Renal pelvis (tissue), 1 donor: ENCODE measurements at regions not wholly inside any gene's neighbourhood (a gene's known extent, or its start where the extent isn't known, plus 50 kb on each side); places are given as distances from the start of the nearest gene placed in this dataset.
A peak's percentile ranks its signal among the peaks of the same experiment; 100 is the strongest.
"Not testable (repeated sequence)": the region's sequence is repeated elsewhere in the genome, so short reads cannot be mapped to it uniquely, and the experiment has no call there.

Experiments
- DNase-seq: peaks from one replicate; pipeline ENCODE4 v3.0.0-alpha.2; 2013

DNA sequence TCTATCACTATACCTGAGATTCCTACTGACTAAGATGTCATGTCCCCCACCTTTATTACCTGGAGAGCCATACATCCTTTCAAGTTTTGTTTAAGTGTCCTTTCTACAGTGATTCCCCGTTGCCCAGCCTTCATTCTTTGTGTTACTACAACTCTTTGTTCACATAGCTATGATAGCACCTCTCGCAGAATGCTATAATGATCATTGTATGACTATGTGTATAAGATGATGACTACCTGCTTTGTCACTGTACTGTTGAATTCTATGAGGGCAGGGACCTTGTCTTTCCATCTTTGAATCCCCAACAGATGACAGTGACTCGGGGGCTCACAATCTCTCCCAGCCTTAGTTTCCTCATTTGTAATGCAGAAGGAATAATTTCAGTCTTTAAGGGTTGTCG lies 361.2 kb downstream of the NPR3 start:
- DNase-seq = no peak

DNA sequence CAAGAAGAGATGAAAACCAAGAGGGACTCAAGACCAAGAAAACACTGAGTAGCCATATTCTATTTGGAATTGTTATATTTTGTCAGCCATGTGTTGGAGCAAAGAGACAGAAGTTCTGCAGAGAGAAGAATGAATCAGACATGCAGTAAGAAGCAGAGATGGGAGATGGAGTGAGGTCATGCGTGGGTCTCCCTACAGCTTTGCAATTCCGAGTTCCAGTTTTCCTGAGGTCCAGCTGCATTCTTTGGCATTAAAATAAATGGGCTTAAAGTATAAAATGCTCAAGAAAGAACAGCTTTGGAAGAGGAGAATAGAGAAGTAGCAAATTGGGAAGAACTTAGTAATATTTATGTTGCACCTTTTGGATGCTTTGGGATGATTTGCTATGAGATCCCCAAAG lies 361.6 kb downstream of the NPR3 start:
- no peak for DNase-seq

- no peak for DNase-seq
These were observed 362.8 kb downstream of the NPR3 start for GRCh38 chr5:33073881-33074327.

DNA sequence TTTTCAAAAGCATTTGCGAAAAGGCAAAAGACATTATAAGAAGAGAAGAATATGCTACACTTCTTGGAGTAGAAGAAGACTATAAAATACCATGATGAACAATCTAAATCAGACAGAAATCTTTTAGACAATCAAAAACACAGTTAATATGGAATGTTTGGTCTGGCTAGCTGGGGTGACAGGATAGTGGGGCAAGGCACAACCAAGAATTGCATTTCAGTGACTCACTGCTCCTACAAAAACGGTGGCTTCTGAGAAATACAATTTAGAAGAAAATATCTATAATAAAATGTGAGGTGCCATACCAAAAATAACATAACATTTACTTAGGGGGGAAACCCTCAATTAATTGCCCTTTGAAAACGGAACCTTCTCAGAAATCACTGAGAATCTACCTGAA lies 363.4 kb downstream of the NPR3 start:
- no peak for DNase-seq

DNA sequence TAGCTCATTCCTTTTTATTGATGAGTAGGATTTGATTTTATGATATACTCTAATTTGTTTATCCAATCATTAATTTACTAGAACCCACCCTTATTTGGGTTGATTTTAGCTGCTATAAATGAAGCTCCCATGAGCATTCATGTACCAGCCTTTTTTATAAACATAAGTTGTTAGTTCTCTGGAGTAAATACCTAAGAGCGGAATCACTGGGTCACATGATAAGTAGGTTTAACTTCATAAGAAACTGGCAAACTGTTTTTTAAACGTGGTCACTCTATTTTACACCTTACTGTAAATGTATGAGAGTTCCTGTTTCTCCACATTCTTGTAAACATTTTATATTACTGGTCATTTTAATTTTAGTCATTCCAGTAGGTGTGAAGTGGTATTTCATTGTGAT lies 364.6 kb downstream of the NPR3 start:
- no peak for DNase-seq

- peak; percentile 54 for DNase-seq
These were observed 361.2 kb upstream of the TARS1 start for GRCh38 chr5:33079548-33079947.

- no peak for DNase-seq
These were observed 360.5 kb upstream of the TARS1 start for GRCh38 chr5:33080287-33080686.

DNA sequence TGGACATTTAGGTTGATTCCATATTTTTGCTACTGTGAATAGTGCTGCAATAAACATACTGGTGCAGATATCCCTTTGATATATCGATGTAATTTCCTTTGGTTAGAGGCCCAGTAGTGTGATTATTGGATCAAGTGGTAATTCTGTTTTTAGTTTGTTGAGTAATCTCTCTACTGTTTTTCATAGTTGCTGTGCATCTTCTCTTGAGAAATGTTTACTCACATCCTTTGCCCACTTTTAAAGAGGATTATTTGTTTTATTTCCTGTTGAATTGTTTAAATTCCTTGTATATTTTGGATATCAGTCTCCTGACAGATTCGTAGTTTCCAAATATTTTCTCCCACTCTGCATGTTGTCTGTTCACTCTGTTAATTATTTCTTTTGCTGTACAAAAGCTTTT lies 352.6 kb upstream of the TARS1 start:
- DNase-seq = no peak

DNA sequence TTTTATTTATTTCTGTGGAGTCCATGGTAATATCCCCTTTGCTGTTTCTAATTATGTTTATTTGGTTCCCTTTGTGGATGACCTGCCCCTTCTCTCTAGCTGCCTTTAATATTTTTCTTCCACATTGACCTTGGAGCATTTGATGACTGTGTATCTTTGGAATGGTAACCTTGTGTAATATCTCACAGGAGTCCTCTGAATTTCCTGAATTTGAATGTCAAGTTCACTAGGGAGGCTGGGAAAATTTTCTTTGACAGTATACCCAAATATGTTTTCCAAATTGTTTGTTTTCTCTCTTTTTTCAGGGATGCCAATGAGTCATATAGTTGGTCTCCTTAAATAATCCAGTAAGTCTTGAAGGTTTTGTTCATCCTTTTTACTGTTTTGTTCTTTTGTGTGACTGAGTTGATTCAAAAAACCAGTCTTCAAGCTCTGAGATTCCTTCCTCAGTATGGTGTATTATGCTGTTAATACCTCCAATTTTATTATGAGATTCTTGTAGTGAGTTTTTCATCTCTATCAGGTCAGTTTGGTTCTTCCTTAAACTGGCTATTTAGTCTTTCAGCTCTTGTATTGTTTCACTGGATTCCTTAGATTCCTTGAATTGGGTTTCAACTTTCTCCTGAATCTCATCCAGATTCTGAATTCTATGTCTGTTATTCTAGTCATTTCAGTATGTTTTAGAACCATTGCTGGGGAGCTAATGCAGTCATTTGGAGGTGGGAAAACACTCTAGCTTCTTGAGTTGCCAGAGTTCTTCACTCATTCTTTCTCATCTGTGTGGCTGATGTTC lies 349.0 kb upstream of the TARS1 start:
- no peak for DNase-seq

DNA sequence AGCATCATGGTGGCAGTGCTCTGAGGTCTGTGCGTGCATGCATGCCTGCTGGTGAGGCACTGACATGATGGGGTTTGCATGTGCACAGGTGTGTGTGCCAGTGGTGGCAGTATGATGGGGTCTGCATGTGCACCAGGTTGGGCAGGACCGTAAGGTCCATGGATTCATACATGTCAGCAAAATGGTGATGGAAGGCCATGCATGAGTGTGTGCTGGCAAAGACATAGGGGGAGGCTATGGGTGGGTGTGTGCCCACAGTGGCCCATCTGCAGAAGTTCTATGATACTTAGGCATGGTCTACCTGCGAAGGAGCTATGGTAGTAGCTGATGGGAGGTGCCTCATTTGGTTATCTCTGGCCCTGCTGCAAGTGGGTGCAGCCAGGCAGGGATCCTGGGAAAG lies 348.0 kb upstream of the TARS1 start:
- no peak for DNase-seq

- DNase-seq = no peak
These were observed 338.2 kb upstream of the TARS1 start for GRCh38 chr5:33102551-33102950.

GRCh38 chr5:33105521-33105941 lies 335.2 kb upstream of the TARS1 start:
- no peak for DNase-seq

- not testable (repeated sequence) for DNase-seq
These were observed 330.3 kb upstream of the TARS1 start for GRCh38 chr5:33110496-33110895.

DNA sequence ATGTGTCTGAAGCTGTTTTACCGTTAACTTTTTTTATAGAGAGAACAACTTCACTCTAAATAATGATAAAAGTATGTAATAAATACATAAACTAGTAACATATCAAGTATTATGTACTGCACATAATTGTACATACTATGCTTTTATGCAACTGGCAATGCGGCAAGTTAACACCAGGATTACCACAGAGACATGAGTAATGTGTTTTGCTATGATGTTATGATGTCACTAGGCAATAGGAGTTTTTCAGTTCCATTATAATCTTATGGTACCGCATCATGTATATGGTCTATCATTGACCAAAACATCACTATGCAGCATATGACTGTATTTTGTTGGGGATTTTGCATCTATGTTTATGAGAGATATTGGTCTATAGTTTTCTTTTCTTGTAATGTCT lies 326.4 kb upstream of the TARS1 start:
- DNase-seq = no peak

DNA sequence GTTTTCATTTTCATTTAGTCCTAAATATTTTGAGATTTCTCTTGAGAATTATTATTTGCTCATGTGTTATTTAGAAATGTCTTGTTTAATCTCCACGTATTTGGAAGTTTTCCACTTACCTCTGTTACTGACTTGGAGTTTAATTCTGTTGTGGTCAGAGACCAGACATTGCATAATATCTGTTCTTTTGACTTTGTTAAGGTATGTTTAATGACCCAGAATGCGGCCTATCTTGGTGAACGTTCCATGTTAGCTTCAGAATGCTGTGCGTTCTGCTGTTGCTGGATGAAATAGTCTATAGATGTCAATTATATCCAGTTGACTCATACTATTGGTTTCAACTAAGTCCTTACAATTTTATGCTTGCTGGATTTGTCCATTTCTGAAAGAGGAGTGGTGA lies 325.3 kb upstream of the TARS1 start:
- DNase-seq = no peak

DNA sequence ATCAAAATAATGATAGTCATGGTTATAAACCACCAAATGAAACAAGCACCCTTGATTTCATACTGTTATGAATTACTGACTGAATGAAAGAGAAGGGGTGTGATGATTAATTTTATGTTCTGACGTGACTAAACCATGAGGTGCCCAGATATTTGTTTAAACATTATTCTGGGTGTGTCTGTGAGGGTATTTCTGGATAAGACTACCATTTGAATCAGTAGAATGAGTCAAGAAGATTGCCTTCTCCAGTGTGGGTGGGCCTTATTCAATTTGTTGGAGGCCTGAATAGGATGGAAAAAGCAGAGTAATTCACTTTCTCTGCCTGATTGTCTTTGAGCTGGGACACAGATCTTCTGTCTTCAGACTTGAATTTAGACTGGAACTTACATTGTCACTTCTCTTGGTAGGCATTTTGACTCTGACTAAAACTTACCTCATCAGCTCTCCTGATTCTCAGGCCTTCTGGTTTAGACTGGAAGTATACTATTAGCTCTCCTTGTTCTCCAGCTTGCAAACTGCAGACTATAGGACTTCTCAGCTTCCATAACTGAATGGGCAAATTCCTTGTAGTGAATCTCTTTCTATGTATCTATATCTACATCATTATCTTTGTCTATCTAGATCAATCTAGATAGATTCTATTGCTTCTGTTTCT lies 321.9 kb upstream of the TARS1 start:
- no peak for DNase-seq

DNA sequence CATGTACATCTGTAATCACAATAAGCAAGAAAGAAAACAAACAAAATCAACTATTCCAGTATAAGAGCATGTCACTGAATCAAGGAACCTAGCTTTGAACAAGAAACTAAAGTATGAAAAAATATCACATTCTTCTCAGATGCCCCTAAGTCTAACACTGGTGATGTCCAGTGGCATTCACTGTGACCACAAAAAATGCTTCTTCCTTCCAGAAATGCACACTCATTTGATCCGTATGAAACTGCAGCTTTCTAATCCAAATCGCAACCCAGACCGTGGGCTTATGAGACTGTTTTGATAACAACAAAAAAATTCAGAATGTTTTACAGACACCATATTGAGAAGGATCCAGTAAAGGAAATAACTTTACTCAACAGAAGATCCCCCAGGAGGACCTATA lies 320.1 kb upstream of the TARS1 start:
- DNase-seq = no peak

GRCh38 chr5:33129309-33129708 lies 311.5 kb upstream of the TARS1 start:
- DNase-seq = no peak

DNA sequence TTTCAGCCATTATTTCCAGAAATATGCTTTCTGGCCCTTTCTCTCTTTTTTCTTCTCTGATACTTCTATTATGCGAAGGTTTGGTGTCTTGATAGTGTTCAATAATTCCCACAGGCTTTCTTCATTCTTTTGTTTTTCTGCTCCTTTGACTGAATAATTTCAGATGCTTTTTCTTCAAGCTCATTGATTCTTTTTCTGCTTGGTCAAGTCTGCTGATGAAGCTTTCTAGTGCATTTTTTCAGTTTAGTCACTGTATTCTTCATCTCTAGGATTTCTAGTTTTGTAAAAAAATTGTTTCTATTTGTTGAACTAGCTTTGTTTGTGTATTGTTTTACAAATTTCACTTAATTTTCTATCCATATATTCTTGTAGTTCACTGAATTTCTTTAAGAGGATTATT lies 304.0 kb upstream of the TARS1 start:
- DNase-seq = no peak

- DNase-seq = not testable (repeated sequence)
These were observed 302.6 kb upstream of the TARS1 start for GRCh38 chr5:33138145-33138544.

- no peak for DNase-seq
These were observed 297.2 kb upstream of the TARS1 start for GRCh38 chr5:33143405-33144123.

DNA sequence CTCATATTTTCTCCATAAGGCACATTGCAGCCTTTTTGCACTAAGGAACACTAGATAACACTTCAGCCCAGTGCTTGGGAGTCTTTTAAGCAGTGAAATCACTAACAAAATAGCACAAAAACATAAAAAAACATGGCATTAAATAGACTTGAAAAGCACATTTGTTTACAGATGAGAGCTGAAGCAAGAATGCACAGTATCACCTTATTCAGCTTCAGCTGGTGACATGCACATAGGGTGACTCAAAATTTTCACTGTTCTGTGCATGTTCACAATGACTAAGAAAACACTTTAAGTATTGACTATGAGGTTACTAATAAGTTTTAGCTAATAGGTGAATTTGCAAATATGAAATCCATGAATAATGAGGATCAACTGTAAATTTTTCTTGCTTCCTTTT lies 293.9 kb upstream of the TARS1 start:
- DNase-seq = no peak

DNA sequence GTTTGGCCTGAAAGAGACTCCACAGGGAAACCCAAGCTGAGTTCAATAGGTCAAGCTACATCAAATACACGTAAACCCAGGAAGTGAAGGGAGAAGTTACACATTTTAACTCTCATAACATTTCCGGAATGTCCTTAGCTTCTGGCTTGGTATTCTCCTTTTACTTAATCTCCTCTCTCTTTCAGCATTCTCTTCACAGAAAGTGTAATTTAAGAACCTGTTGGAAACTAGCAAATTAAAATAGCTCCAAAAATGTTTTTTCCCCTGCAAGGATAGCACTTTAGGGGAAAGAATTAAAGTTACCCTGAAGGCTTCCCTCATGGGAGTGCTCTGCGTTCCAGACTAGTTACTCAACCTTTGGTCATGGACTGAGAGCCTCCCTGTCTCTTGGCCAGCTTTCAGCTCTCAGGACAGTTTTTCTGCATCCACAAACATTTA lies 292.7 kb upstream of the TARS1 start:
- DNase-seq = no peak
